Loucy (cell line): ENCODE measurements at regions not wholly inside any gene's neighbourhood (a gene's known extent, or its start where the extent isn't known, plus 50 kb on each side); places are given as distances from the start of the nearest gene placed in this dataset.

Experiments used
- H2AFZ ChIP-seq: fragments of 200-600 bp; sonication (generic); 2 replicates; pipeline ENCODE4 v1.6.0; 2016; ENCODE audit warnings: antibody characterized with exemption, mild to moderate bottlenecking, low read length, moderate library complexity
- H3F3A ChIP-seq: fragments of 200-600 bp; 2 replicates; pipeline ENCODE4 v1.6.0; 2016; ENCODE audit warnings: antibody characterized with exemption, low read depth, mild to moderate bottlenecking
- H3K27me3 ChIP-seq: fragments of 200-600 bp; sonication (generic); 2 replicates; pipeline ENCODE4 v1.6.1; 2014; ENCODE audit warnings: low read length, mild to moderate bottlenecking; ENCODE audit not compliant: insufficient read depth, poor library complexity, severe bottlenecking
- H3K36me3 ChIP-seq: fragments of 200-600 bp; sonication (generic); 2 replicates; pipeline ENCODE4 v1.6.1; 2016; ENCODE audit warnings: low read length; ENCODE audit not compliant: insufficient read depth
- H3K4me1 ChIP-seq: fragments of 200-600 bp; sonication (generic); 2 replicates; pipeline ENCODE4 v1.5.1; 2014; ENCODE audit warnings: low read length, mild to moderate bottlenecking; ENCODE audit not compliant: insufficient read depth, poor library complexity, severe bottlenecking
- H3K4me2 ChIP-seq: fragments of 200-600 bp; sonication (generic); 2 replicates; pipeline ENCODE4 v1.6.0; 2014; ENCODE audit warnings: antibody characterized with exemption, low read length, low read depth, mild to moderate bottlenecking; ENCODE audit not compliant: poor library complexity, severe bottlenecking
- H3K4me3 ChIP-seq: fragments of 200-600 bp; sonication (generic); 2 replicates; pipeline ENCODE4 v1.5.1; 2014; ENCODE audit warnings: low read length, mild to moderate bottlenecking, mixed read lengths; ENCODE audit not compliant: poor library complexity, severe bottlenecking
- H3K79me2 ChIP-seq: fragments of 200-600 bp; sonication (generic); 2 replicates; pipeline ENCODE4 v1.6.1; 2014; ENCODE audit warnings: low read length; ENCODE audit not compliant: insufficient read depth
- H3K9ac ChIP-seq: fragments of 200-600 bp; sonication (generic); 2 replicates; pipeline ENCODE4 v1.6.0; 2014; ENCODE audit warnings: mild to moderate bottlenecking, low read depth, low read length, moderate library complexity; ENCODE audit not compliant: poor library complexity, severe bottlenecking
- H3K9me2 ChIP-seq: fragments of 200-600 bp; sonication (generic); replicated peaks from 2 replicates; pipeline ENCODE4 v1.6.1; 2016; ENCODE audit warnings: low read depth, low read length, mixed read lengths
- H3K9me3 ChIP-seq: fragments of 200-600 bp; sonication (generic); 2 replicates; pipeline ENCODE4 v1.6.1; 2014; ENCODE audit warnings: mild to moderate bottlenecking, antibody characterized with exemption, low read length, low read depth; ENCODE audit not compliant: insufficient read depth
- H4K20me1 ChIP-seq: fragments of 200-600 bp; sonication (generic); 2 replicates; pipeline ENCODE4 v1.6.0; 2014; ENCODE audit warnings: antibody characterized with exemption, low read length, mild to moderate bottlenecking; ENCODE audit not compliant: insufficient read depth, poor library complexity, severe bottlenecking
- CTCF ChIP-seq: fragments of 200-600 bp; sonication (generic); conservative IDR thresholded peaks from 2 replicates; pipeline ENCODE4 v1.5.1; 2014; ENCODE audit warnings: mild to moderate bottlenecking, antibody characterized with exemption, low read length
- EZH2phosphoT487 ChIP-seq: fragments of 200-600 bp; IDR thresholded peaks from 2 replicates; pipeline ENCODE4 v1.6.1; 2018; ENCODE audit warnings: antibody characterized with exemption, mild to moderate bottlenecking, moderate library complexity, borderline replicate concordance

- no peak overlapping the region for H2AFZ ChIP-seq
- H3K9me2 ChIP-seq = no peaks in the 10 kb centered on the region
- no peak overlapping the region for H3K4me3 ChIP-seq
- peaks cover 15% of the 10 kb centered on the region for H4K20me1 ChIP-seq
- H3F3A ChIP-seq = no peaks in the 10 kb centered on the region
- no peak overlapping the region for H3K9ac ChIP-seq
- H3K4me2 ChIP-seq = peak overlapping the region; percentile 60
- TF ChIP-seq CTCF = no peak
- TF ChIP-seq EZH2phosphoT487 = no peak
- H3K36me3 ChIP-seq = no peaks in the 10 kb centered on the region
- H3K27me3 ChIP-seq = no peaks in the 10 kb centered on the region
- H3K79me2 ChIP-seq = peaks cover 93% of the 10 kb centered on the region
- H3K9me3 ChIP-seq = no peaks in the 10 kb centered on the region
- H3K4me1 ChIP-seq = peaks cover 27% of the 10 kb centered on the region
Observed at GRCh38 chr13:50116430-50116973, 101.3 kb downstream of the KCNRG start.

DNA sequence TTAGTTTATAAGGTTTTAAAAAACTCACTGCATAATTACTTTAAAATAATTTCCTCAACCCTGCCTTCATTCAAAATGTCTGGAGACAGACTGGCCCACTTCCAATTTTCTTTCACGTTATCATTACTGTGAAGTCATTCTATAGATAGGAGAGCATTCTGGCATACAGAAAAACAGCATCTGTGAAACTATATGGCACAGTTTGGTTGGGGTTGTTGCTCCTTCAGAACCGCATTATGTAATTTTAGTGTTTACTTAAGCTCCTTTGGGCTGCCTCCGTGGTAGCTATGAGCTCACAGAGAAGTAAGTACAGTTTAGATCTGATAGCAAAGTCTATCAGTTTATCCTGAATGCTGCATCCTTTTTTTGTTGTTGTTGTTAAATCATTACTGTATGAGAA is 104.3 kb downstream of the KCNRG start:
- H3F3A ChIP-seq = no peaks in the 10 kb centered on the region
- TF ChIP-seq CTCF (no peak), EZH2phosphoT487 (no peak)
- H3K9me2 ChIP-seq = no peaks in the 10 kb centered on the region
- H3K36me3 ChIP-seq = no peaks in the 10 kb centered on the region
- H3K4me1 ChIP-seq = peaks cover 41% of the 10 kb centered on the region
- peak overlapping the region; percentile 8 for H3K4me2 ChIP-seq
- H4K20me1 ChIP-seq = peaks cover 24% of the 10 kb centered on the region
- peaks cover 89% of the 10 kb centered on the region for H3K79me2 ChIP-seq
- H3K9ac ChIP-seq = no peak overlapping the region
- no peaks in the 10 kb centered on the region for H3K27me3 ChIP-seq
- no peak overlapping the region for H2AFZ ChIP-seq
- H3K9me3 ChIP-seq = no peaks in the 10 kb centered on the region
- no peak overlapping the region for H3K4me3 ChIP-seq

DNA sequence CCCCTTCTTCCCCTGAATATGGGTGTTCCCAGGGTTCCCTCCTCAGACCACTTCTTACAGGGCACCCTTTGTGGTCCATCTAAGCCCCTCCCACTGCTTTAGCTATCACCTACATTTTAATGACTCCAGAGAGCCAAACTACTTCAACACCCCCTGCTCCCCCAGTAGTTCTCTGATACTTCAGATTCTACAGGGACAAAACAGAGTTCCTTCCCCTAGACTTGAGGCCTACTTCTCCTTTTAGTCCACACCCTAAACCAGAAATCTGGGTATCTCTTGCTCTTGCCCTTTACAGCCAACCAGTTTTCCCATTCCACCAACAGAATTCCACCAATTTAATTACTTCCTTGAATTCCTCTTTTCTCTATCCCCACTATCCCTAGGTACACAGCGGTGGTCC is 107.2 kb downstream of the KCNRG start:
- no peaks in the 10 kb centered on the region for H3K9me3 ChIP-seq
- TF ChIP-seq CTCF (no peak), EZH2phosphoT487 (no peak)
- peaks cover 21% of the 10 kb centered on the region for H4K20me1 ChIP-seq
- no peaks in the 10 kb centered on the region for H3K36me3 ChIP-seq
- no peak overlapping the region for H2AFZ ChIP-seq
- H3K4me2 ChIP-seq = peak overlapping the region; percentile 78
- H3K9ac ChIP-seq = peak overlapping the region; percentile 97
- H3K9me2 ChIP-seq = no peaks in the 10 kb centered on the region
- H3F3A ChIP-seq = no peaks in the 10 kb centered on the region
- no peaks in the 10 kb centered on the region for H3K27me3 ChIP-seq
- H3K4me3 ChIP-seq = peak overlapping the region; percentile 93
- peaks cover 37% of the 10 kb centered on the region for H3K4me1 ChIP-seq
- peaks cover 75% of the 10 kb centered on the region for H3K79me2 ChIP-seq
